ENCODE measurements at regions not wholly inside any gene's neighbourhood (a gene's known extent, or its start where the extent isn't known, plus 50 kb on each side); places are given as distances from the start of the nearest gene placed in this dataset.

GRCh38 chr5:6868171-6868570, 154.9 kb downstream of the TENT4A start:
- DNase-seq (ENCODE audit: low read depth in 2 of 2, low spot score in 1 of 2): no peak

DNA sequence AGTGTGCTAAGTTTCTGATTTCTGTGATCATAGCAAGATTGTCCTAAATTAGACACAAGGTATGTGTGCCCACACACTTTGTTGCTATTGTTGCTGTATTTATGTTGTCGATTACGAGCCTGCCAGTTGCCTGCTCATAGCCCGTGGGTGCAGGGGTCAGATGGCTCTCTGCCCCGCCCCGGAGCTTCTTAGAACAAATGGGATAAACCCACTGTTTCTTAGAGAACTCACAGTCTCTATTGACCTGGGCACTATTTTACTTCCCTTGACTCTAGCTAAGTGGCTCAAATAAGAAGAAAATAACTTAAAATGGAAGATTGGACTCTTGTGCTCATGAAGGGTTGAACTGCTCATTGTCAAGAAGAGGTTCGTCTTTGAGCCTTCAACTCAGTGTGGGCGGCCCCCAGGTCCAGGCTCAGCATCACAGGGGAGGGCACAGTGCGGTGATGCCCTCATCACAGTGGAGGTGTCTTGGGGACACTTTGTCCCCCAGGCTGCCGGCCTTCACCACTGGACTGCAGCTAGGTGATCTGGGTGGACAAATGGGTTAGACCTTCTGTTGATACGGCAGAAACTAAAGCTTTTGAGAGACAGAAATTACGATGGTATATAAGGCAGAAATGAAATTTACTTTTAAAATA, 155.5 kb downstream of the TENT4A start:
- no peak for DNase-seq (ENCODE audit: low read depth in 2 of 2, low spot score in 1 of 2)

DNA sequence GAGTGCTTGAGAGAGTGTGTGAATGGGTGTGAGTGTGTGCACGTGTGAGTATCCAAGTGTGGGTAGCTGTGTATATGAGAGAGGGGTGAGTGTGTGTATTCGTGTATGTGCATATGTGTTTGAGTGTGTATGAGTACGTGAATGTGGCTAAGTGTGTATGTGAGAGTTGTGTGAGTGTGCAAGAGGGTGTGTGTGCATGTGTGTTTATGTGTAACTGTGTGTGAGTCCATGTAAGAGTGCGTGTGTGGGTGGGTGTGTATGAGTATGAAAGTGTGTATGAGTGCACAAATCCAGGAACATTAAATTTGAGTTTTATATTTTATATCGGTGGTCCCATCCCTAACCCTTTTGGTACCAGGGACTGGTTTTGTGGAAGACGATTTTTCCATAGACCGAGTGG, 156.4 kb downstream of the TENT4A start:
- DNase-seq (ENCODE audit: low read depth in 2 of 2, low spot score in 1 of 2): no peak

- no peak for DNase-seq (ENCODE audit: low read depth in 2 of 2, low spot score in 1 of 2)
These were observed 159.4 kb downstream of the TENT4A start for GRCh38 chr5:6872441-6873160.

DNA sequence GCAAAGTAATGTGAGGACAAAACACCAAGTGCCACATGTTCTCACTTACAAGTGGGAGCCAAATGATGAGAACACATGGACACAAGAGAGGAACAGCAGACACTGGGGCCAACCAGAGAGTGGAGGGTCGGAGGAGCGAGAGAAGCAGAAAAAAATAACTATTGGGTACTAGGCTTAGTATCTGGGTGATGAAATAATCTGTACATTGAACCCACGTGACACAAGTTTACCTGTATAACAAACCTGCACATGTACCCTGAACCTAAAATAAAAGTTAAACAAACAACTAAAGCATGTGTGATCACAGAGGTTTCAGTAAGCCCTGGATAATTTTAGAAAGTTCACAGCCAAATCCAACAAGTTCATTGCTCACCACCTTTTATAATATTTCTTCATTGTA, 160.1 kb downstream of the TENT4A start:
- no peak for DNase-seq (ENCODE audit: low read depth in 2 of 2, low spot score in 1 of 2)

- DNase-seq (ENCODE audit: low read depth in 2 of 2, low spot score in 1 of 2): no peak
These were observed 162.1 kb downstream of the TENT4A start for GRCh38 chr5:6875376-6875775.

DNA sequence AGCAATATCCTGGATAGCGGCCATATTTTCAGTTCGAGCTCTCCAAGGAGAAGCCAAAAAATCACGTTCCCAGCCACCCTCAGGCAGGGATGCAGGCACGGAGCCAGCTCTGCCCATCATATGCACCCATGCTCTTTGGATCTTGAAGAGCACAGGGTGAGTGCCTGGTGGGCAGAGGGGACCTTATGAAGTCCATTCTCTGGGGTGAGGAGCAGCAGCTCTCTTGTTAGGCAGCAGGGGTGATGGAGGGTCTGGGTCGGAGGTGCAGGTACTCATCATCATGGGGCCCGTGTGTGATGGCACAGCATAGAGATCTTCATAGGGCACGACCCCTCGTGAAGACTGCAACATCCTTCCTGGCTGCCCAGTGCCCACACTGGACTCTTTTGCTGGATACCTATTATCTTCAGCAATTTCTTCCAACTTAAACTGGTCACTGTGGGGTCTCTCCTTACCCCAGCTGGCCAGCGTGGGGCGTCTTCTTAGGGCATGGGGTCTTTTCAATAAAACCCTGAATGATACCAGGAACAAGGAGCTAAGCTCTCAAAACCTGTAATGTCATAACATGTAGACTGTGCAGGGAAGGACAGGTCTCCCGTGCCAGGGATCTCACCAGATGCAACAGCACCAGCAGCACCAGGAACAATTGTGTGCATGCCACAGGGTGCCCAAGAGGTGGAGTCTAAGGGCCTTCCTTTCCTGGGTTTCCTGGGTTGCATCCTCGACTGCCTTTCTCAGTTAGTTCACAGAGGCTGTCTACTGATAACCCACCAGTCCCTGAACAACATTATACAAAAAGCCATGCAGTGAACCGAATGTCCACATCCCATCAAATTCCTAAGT, 165.0 kb downstream of the TENT4A start:
- DNase-seq (ENCODE audit: low read depth in 2 of 2, low spot score in 1 of 2): no peak

- no peak for DNase-seq (ENCODE audit: low read depth in 2 of 2, low spot score in 1 of 2)
These were observed 172.3 kb downstream of the TENT4A start for GRCh38 chr5:6885581-6885980.

DNA sequence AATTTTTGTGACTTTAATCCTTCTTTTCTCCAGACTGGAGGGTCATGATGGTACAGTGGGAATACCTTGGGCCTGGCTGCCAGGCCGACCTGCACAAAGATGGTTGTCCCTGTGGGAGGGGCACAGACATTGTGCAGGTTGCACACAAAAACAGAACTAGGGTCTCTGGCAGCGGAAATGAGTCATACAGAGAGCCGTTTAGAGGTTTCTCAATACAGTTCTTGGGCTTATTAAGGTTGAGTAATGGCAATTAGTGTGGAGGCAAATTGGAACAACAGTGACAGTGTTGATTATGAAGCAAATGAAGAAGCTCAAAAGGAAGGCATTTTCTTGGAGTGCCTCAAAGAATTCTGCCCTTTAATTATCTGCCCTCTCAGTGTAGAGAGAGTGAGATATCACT, 173.6 kb downstream of the TENT4A start:
- no peak for DNase-seq (ENCODE audit: low read depth in 2 of 2, low spot score in 1 of 2)

GRCh38 chr5:6889030-6889429, 175.8 kb downstream of the TENT4A start:
- no peak for DNase-seq (ENCODE audit: low read depth in 2 of 2, low spot score in 1 of 2)

DNA sequence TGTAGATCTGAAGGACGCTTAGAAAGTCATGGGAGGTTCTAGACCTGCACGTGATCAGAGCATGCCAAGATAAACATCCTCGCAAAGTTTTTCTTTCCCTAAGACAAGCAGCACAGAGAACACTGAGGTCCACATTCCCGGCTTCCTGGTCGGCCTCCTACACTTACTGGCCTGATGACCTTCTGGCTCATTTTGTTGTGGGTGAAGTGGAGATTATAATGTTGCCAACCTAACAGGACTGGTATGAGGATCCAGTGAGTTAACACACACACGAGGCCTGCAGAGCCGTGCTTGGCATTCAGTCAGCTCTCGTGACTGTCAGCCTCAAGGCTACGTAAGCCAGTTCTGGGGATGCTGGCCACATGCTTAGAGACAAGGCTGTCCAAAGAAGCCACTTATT, 186.0 kb downstream of the TENT4A start:
- DNase-seq (ENCODE audit: low read depth in 2 of 2, low spot score in 1 of 2): no peak

DNA sequence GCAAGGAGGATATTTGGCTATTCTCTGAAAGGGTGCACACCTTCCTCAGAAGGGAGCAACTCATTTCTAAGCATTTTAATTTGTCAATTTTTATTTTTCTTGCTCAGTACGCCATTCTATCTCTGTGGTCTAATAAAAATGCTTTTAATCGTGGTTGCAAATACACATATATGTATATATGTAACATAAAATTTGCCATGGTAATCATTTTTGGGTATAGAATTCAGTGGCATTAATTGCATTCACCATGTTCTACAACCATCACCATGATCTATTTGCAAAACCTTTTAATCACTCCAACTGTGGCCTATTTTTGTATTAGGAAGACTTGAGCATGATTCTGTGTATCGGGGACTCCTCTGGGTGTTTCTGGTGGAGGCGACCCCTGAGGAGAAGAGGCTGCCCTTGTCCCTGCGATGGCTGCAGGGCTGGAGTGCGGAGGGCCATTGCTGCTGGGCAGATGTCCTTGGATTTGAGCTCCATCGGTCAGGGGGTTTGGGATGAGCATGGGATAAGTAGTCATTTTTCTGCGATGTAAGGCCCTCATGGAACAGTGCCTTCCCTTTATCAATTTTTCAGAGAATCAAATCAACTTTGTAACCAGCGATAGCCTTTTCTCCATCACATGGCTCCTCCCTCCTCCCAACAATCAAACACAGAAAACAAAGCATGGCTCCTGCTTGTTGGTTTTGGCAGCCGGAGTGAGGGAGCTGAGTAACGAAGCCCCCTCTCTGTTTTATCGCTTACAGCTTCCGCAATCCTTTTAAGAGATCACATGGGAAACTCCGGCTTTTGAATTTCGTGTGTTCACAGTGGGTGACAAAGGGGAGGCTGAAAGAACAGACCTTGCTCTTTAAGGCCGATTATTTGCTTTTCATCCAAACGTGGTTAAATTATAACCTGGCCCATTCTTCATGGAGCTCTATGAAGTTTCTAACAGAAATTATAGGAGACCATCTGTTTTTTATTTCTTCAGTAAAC, 187.3 kb downstream of the TENT4A start:
- no peak for DNase-seq (ENCODE audit: low read depth in 2 of 2, low spot score in 1 of 2)

DNA sequence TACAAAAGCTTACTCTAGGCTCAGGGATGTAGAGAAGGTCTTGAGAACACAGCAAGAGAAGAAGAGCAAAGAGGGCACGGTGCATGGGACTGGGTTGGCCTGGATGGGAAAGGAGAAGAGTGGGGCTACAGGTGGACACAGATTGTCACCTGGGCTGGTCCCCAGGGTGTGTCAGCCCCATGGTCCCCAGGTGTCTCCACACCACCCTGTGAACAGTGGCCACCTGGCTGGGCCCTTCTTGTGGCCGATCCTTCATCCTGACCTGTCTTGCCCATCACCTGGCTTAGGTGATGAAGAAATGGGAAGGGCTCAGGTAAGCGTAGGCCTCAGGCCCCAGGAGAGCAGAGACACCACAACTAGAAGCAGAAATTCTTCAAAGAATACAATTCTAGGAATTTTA, 188.9 kb downstream of the TENT4A start:
- DNase-seq (ENCODE audit: low read depth in 2 of 2, low spot score in 1 of 2): no peak

- DNase-seq (ENCODE audit: low read depth in 2 of 2, low spot score in 1 of 2): no peak
These were observed 189.4 kb downstream of the TENT4A start for GRCh38 chr5:6902597-6902996.

DNA sequence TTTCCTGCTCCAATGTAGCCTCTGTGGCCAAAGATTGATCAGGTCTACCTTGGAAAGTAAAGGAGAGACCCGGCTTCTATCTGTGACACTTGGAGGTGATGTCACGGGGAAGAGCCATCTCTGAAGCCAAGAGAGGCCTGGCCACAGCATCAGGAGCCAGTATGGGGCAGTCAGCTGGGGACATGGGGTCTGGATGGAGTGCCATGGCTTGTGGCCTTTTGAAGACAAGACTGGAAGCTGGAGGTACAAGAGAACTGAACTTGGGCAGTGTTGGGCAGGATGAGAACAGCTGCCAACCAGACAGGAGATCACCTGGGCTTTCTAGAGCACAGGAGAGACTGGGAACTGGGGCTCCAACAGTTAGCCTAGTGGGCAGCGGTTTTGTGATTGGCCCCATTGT, 190.7 kb downstream of the TENT4A start:
- DNase-seq (ENCODE audit: low read depth in 2 of 2, low spot score in 1 of 2): no peak

GRCh38 chr5:6904860-6905259, 191.6 kb downstream of the TENT4A start:
- no peak for DNase-seq (ENCODE audit: low read depth in 2 of 2, low spot score in 1 of 2)

GRCh38 chr5:6905423-6905822, 192.2 kb downstream of the TENT4A start:
- no peak for DNase-seq (ENCODE audit: low read depth in 2 of 2, low spot score in 1 of 2)

- no peak for DNase-seq (ENCODE audit: low read depth in 2 of 2, low spot score in 1 of 2)
These were observed 192.7 kb downstream of the TENT4A start for GRCh38 chr5:6905883-6906282.

DNA sequence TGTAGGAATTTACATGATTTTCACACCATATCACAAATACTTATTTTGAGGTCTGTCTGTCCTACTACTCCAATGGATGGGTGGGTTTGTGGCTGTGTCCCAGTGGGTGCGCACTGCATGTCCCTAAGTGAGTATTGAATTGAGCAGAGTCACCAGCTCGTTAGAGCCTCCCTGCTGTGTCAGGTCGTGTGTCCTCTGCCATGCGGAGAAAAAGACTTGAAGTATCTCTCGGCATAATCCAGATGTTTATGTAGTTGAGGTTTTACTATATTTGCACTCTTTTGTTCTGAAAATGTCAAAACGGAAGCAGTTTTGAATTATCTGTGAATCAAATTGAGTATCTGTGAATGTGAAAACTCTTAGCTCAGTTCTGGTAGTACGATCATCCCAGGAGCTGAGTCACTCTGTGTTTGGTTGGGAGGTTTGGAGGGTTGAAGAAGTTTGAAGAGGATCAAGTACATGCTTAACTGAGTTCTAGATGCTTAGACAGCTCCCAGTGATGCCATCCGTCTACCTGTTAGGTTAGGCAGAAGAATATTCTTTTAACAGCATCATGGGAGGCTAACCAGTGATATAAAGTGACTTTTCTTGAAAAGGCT, 194.2 kb downstream of the TENT4A start:
- no peak for DNase-seq (ENCODE audit: low read depth in 2 of 2, low spot score in 1 of 2)

- no peak for DNase-seq (ENCODE audit: low read depth in 2 of 2, low spot score in 1 of 2)
These were observed 196.7 kb downstream of the TENT4A start for GRCh38 chr5:6909901-6910300.

DNA sequence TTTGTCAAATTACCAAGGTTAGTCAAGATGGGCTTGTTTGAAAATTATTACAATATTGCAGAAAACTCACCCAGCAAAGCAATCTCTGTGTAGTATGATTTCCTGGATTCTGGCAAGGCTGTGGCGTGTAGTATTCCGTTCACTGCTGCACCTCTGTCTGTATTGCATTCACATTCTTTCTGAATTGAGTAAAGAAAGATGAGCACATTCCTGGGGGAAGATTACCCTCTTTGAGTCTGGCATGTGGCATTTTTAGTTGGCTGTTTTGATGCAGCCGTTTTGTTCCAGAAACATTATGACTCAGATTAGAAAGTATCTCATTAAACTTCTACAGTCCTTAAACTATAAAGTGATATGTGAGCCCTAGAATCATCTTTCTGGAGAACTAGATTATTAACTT, 197.7 kb downstream of the TENT4A start:
- no peak for DNase-seq (ENCODE audit: low read depth in 2 of 2, low spot score in 1 of 2)
